ENCODE measurements at regions not wholly inside any gene's neighbourhood (a gene's known extent, or its start where the extent isn't known, plus 50 kb on each side); places are given as distances from the start of the nearest gene placed in this dataset.

DNA sequence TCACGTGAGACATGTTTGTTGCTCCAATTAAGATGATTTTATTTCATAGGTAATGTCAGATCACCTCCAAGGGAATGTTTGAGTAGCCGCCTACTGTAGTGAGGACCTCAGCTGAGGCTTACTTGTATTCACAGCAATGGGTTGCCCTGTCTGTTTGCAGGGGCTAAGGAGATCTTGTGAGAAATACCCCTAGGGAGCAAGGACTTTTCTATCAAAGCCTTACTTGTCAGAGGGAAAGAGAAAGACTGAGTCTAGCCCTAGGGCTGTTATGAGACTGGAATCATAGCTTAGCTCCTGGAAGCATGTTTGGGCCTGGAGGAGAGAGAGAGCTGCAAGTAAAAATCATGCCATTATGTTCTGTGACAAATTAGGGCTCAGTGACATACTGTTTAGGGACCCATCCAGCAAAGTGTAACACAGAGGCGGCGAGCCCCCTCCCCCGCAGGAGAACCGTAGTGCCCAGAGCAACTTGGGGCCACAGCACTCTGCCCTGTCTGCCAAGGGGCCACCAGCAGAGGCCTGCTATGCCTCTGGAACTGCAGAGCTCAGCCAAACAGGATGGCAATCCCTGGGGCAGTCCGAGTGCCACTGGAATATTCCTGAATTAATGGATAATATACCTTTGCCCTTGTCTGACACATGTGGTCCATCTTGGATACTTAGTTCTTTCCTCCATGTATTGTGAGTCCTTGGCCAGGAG, 178.8 kb downstream of the DACT1 start:
- DNase-seq, result no peak

DNA sequence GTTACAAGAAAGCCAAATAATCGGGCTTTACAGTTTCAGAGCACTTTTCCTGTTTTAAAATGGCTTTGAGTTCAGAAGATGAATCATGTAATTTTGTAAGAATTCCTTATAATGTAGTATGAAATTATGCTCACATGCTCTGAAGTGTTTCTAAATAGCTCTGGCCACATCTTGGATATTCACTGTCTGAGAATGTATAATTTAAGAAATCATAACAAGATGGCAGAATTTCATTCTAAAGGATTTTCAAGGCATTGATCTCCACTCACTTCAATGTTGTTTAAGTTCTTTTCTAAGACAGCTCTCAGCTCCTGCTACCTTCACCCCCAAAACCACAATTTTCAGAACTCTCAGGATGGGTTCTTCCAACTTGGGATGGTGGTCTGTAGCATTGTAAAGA, 180.1 kb downstream of the DACT1 start:
- no peak for DNase-seq

DNA sequence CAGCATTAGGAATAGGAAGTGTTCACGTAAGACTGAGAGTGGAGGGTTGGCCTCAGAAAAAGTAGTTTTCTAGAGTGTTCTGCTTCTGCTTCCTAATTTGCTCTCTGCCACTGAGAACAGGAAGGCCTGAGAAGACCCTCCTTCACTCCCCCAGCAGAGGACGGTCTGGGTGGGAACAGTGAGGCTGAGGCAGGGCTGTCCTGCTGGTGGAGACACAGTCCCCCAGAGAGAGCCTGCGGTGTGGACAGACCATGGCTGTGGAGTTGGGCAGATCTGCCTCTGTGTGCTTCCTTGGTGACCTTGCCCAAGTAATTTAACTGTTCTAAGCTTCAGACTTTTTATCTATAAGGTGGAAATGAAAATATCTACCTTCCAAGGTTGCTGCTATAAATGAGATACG, 182.3 kb downstream of the DACT1 start:
- no peak for DNase-seq

DNA sequence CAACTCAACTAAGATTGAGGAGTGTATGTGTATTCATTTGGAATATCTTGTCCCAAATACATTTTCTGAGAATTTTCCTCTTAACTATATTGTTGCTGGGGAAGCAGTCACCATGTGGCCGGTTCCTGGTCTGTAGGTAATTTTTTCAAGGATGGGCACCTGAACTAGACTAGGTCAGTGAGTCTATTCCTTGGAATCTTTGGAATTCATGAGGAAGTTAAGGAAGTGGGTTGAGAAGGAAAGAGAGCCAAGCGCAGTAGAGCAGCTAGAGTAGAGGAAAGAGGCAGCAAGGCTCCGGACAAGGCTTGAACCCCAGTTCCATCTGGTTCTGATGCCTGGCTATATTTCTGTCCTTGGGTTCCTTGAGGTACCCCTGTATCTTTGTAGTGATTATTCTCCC, 183.7 kb downstream of the DACT1 start:
- no peak for DNase-seq

DNA sequence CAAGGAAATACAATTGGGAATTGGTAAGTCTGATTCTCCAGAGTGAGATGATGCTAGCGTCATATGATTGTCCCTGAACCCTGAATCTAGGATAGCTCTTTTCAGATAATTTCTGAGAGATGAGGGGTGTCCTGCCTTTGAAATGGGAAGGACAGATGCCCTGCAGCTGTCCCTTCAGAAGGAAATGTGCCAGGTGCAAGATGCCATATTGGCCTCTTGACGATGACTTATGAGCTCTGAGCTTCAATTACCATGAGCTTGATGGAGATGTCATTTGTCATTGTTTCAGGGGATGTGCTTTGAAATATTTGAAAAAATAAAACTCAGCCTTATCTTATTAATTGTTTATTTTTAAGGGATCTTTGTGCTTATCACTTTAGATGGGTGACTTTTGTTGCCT, 185.1 kb downstream of the DACT1 start:
- DNase-seq, result no peak

DNA sequence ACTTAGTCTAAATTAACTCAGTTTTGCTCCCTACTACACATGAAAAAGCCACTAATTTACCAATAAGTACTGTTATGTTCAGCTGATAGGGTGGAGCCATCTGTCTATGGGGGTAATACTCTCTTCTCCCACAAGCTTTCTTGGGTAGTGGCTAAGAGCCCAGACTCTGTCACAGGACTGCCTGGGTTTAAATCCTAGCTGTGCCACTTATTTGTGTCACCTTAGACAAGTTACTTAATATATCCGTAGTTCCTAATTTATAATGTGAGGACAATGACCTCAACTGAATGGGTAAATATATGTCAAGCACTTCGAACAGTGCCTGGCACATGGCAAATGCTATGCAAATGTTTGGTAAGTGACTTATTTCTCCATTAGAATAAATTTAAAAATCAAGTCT, 185.6 kb downstream of the DACT1 start:
- no peak for DNase-seq

DNA sequence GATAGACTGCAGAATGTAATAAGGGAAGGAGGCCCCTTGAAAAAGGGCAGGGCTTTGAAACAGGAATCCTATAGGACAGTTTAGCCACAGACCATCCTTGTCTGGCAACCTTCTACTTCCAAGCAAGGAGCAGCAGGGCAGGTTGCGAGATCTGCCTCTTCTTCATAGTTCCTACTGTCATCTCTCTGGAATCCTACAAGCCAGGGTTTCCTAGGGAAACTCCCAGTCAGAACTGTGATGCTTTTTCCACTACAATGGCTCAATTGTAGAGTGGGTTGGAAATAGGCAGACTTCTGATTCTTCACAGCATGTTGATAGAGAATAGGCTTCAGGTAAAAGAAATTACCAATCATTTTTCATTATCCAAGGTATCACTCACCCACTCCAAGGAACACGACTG, 186.3 kb downstream of the DACT1 start:
- DNase-seq, result no peak

DNA sequence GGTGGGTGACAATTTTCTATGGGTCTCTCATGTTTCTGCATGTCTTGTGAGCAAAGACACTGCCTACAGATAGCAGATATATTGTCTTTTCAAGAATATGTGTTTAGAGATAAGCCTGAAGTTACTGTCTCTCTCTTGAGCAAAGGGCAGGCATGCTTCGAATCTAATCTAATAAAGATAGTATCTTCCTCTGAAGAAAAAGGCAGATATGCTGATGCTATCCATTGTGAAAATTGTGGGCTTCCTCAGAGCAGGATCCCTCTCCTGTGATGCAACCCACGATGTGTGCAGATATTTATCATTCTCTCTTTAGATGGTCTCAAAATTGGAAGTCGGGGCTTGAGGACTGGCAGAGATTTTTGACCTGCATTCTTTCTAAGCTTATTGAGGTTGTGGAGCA, 187.0 kb downstream of the DACT1 start:
- no peak for DNase-seq

DNA sequence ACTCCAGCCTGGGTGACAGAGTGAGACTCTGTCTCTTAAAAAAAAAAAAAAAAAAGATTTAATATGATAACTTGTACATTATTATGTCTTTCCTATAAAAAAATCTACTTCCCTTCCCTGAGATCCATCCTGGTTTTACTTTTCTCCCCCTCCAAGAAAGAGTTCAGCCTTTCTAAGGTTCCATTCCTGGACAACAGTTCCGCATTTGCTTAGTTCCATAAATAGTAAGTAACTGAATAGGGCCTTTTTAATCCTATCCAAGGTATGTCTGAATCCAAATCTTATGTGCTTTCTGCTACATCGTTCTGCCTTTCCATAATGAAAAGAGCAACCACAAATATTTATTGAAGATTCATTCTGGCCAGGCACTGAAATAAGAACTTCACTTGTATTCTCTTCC, 187.8 kb downstream of the DACT1 start:
- DNase-seq, result no peak

DNA sequence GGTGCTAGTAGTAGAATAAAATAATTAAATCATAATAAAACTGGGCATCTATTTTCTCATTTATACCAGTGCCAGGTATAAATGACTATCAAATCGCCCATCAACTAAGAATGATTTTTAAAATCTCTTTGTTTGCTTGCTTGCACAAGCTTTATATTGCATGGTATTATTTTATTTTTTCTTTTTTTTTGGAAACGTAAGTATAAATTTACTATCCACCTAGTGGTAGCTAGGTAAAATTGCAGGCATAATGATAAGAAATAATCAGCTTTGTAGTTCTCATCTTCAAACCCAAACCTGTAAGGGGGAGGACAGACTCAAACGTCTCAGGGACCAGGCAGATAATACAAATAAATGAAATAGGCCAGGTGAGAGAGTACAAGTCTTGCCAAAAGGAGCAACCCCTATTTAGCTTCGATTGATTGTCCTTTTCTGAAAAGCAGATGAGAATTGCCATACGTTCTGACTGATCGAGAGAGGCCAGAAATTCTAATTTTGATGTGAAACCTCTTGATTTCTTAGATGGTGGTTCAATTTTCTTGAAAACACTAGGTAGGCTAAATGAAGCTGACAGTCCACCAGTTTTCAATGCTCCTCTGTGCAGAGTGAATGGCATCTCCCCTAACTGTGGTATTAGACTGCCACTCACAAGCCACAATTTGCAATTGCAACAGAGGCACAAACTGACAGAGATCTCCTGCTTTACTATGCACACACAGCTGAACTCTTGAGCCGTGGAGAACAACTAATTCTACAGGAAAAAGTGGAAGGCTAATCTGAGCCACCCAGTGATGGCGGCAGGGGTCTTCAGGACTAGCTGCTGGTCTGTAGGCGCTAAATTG, 189.3 kb downstream of the DACT1 start:
- DNase-seq, result no peak

DNA sequence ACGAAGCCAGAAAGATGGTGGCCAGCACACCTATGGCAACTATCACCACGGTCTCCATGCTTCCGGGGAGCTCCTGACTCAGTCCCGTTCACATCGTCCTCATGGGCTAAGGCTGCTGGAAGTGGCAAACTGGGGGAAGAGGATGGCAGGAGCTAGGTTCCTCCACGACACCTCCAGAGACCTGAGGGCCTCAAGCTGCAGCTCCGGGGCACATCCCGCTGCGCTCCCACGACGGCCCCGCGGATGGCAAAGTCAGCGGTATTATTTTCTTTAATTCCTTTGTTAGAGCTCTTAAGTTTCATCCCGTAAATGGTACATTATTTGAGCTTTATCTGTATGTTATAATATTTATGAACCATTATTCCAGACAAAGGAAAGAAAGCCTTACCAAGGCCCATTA, 190.5 kb downstream of the DACT1 start:
- DNase-seq, result no peak

DNA sequence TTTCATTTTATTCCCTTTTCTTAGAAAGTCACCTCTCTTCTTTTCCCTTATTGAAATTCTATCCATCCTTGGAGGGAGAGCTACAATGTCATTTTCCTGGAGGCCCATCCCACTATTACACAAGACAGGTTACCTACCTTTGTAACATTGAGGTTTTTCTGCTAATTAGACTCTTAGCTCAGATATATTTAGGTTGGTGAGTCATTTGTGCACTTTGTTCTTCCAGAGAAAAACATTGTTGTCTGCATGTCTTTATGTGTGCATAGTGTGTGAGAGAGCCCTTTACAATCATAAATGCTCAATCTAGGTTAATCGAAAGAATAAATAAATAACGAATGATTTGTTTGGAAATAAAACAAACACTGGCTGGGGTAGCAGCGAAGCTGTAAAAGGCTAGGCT, 191.8 kb downstream of the DACT1 start:
- DNase-seq, result no peak

DNA sequence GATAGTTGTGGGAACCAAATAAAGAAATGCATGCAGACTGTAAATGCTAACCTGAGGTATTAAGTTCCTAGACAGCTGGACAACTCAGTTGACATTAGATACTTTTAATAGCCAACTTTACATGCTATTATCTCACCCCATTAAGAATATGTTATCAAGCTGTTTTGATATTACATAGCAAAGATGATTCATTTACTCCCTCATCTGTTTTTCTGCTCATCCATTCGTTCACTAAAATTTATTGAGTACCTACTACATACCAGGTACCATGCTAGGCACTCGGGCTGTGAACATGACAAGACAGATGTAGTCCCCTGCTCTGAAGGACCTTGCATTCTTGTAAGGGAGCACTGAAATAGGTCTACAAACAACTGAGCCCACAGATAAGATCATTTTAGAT, 192.4 kb downstream of the DACT1 start:
- DNase-seq, result no peak

DNA sequence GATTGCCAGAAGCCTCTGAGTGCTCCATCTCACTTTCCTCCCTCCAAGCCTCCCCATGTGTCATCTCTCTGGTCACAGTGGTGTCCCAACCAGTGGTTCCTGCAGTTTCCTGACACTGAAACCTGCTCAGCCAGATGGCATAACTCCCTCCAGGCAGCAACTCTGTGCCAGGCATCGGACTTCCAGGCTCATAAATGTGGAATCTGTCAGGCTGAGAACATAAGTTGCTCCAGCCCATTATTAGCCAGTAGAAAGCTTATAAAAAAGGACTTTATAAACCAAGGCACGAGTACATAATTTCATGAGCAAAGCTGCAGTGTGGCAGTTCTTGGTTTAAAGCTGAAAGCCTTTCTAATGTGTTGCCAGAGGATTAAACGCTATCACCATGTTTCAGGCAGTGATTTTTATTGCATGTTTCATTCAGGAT, 194.3 kb downstream of the DACT1 start:
- no peak for DNase-seq

DNA sequence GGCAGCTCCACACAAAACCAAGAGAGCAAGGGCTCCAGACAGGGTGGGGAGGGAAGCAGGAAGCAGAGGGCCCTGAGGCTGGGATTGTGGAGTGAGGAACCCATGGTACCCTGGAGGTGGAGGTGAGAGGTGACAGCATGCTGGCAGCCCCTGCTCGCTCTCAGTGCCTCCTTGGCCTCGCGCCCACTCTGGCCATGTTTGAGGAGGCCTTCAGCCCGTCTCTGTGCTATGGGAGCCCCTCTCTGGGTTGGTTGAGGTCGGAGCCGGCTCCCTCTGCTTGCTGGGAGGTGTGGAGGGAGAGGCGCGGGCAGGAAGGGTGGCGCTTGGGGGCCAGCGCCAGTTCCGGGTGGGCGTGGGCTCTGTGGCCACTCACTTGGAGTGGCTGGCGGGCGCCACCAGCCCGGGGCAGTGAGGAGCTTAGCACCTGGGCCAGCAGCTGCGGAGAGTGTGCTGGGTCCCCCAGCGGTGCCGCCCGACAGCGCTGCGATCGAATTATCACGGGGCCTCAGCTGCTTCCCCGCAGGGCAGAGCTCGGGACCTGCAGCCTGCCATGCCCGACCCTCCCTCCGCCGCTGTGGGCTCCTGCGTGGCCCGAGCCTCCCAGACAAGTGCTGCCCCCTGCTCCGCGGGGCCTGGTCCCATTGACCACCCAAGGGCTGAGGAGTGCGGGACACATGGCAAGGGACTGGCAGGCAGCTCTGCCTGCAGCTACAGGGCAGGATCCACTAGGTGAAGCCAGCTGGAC, 196.0 kb downstream of the DACT1 start:
- DNase-seq, result no peak

DNA sequence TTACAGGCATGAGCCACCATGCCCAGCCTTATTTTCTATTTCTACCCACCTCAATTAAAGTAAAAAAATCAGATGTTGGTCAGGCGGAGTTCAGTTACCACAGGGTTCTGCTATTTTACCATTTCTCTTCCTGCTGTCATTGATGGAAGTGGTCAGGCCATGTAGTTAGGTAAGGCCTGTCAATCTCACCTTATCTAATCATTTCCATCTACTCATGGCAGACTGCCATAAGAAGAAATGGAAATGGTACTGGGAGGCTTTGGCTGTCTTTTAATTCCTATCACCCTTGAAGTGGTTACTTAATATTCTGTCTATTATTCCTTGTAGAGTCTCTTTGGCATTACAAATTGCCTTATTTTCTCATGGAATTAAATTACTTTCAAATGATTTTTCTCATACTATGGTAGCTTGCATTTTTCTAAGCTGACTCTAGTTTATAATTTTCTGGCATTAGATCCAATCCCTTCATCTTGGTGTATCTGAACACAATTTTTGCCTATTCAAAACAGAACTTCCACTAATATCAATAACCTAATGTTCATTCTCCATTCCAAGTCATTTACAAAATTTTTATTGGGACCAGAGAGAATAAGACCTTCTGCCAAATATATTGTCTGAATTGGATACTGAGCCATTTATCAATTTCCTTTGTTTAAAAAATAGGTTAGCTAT, 198.7 kb downstream of the DACT1 start:
- no peak for DNase-seq

DNA sequence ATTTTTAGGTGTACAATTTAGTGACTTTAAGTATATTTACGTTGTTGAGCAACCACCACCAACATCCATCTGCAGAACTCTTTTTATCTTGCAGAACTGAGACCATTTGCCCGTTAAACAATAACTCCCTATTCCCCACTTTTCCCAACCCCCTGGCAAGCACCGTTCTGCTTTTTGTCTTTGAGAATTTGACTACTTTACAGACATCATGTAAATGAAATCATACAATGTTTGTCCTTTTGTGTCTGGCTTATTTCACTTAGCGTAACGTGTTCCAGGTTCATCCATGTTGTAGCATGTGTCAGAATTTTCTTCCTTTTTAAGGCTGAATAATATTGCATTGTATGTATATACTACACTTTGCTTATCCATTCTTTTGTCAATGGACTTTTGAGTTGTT, 201.5 kb downstream of the DACT1 start:
- no peak for DNase-seq

DNA sequence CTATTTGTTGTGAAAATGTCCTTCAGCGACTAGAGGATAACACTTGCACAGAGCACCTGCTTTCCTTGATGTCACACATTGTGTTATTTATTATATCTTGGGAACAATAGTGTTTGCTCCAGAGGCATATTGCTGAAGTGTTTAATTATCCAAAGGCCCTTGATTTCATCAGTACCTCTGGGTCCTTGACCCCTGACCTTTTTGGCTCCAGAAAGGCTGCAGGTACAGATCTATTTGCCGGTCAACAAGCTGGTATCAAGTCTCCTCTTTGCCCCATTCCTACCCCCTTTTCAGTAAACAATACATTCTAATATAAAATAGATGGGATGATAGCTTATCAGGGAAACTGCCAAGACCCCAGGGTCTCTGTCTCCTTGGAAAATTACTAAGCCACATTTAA, 206.8 kb downstream of the DACT1 start:
- no peak for DNase-seq

DNA sequence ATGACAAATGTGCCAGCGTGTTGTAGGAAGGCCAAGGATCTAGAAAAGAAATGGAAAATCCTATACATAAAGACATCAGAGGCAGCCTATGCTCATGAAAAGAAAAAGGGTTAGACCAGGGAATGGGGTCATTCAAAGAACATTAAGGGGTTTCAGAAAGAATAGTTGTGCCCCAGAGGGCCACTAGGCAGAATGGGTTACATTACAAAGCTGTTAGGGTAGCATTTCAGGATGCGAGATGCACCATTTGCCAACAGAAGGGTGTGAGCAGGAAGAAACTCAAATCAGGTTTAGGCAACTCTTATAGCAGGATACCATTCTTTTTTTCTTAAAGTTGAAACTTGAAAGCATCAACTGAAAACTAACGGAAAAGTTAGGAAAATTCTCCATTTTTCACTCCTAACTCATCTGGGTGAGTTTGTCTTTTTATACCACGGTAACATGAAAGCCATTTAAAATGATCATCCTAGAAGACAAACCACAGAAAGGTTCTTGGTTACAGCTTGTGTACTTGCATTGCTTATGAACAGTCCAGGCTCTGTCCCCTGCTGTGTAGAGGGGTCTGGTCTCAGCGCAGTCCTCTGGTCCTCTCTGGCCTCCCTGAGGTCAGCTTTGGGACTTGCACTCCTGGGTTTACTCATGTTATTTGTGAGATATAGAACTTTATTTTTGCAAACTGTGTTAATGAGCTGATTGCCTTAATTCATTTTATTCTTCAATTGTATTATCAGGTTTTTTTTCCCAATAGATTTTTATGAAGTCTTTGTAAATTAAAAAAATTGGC, 209.1 kb downstream of the DACT1 start:
- no peak for DNase-seq

DNA sequence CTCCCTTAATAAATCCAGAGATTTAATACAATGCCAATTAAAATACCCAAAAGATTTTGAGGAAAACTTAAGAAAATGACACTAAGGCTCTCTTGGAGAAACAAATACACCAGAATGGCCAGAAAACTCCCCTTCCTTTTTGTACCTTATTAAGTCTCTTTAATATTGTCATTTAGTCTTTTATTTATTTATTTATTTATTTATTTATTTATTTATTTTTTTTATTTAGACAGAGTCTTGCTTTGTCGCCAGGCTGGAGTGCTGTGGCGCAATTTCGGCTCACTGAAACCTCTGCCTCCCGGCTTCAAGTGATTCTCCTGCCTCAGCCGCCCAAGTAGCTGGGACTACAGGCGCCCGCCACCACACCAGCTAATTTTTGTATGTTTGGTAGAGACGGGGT, 210.6 kb downstream of the DACT1 start:
- no peak for DNase-seq

DNA sequence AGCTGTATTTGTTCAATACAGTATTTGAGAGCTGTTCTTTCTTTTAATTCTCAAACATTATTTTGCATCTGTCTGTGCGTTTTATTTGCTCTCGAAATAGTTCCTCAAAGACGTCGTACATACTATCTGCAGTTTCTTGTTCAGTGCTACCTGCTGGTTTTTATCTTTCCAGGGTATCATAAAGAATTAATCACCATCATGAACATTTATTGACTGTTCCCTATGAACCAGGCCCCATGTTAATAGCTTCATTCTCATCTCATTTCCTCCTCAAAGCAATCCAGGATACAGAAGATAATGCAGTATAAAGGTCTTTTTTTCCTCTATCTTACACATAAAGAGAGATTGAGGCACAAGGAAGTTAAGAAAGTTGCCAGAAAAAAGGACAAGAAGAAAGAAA, 211.8 kb downstream of the DACT1 start:
- no peak for DNase-seq

DNA sequence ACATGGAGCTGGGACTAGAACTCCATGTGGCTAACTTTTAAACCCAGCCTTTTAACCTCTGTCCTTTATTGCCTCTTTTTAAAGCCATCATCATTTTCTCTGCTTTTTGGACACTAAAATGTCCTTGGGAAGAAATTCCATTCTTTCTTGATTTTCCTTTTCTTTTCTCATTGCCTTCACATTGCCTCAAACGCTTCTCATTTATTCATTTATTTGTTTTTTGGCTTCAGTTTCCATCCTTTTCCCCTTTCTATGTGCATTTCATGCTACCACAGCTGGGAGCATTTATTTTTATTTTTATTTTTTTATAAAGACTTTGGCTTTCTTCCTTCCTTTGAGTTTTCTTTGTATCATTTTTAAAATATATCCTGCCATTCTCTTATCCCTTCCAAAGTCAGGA, 212.2 kb downstream of the DACT1 start:
- no peak for DNase-seq

DNA sequence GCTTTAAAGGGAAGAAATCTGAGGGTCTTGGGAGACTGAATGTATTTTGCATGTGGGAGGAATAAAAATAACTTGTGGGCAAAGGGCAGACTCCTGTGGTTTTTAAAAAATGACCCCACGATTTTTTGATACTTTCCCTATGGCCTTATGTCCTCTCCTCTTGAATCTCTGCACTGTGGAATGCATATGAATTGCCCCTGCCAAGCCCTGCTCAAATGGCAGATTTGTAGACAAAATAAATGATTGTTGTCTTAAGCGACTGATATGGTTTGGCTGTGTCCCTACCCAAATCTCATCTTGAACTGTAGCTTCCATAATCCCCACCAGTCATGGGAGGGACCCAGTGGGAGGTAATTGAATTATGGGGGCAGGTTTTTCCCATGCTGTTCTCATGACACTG, 223.8 kb downstream of the DACT1 start:
- no peak for DNase-seq

Measured in CD4-positive, alpha-beta T cell treated with Interleukin-4 for 4 hours (primary cell).